SIG-M5 treated with dmso at 0.1 percent for 504 hours (cell line): ENCODE measurements at regions not wholly inside any gene's neighbourhood (a gene's known extent, or its start where the extent isn't known, plus 50 kb on each side); places are given as distances from the start of the nearest gene placed in this dataset.

Experiments
- DNase-seq: peaks from one replicate; lab custom pipeline; 2025; ENCODE audit not compliant: unreplicated experiment; lab: John Stamatoyannopoulos, UW

- no peak for DNase-seq
These were observed 793.7 kb upstream of the SLC10A2 start for GRCh38 chr13:103859952-103860351.

GRCh38 chr13:103852036-103852435 is 785.8 kb upstream of the SLC10A2 start:
- DNase-seq, result no peak

- no peak for DNase-seq
These were observed 778.3 kb upstream of the SLC10A2 start for GRCh38 chr13:103844471-103844870.

GRCh38 chr13:103839460-103839859 is 773.2 kb upstream of the SLC10A2 start:
- no peak for DNase-seq

- DNase-seq, result no peak
These were observed 768.8 kb upstream of the SLC10A2 start for GRCh38 chr13:103835052-103835451.

GRCh38 chr13:103833294-103833852 is 767.2 kb upstream of the SLC10A2 start:
- no peak for DNase-seq

- no peak for DNase-seq
These were observed 749.4 kb upstream of the SLC10A2 start for GRCh38 chr13:103815619-103816018.

GRCh38 chr13:103812971-103813370 is 746.8 kb upstream of the SLC10A2 start:
- DNase-seq, result no peak

GRCh38 chr13:103812558-103812957 is 746.3 kb upstream of the SLC10A2 start:
- no peak for DNase-seq

- no peak for DNase-seq
These were observed 743.8 kb upstream of the SLC10A2 start for GRCh38 chr13:103810026-103810425.

GRCh38 chr13:103805771-103806170 is 739.6 kb upstream of the SLC10A2 start:
- no peak for DNase-seq

- no peak for DNase-seq
These were observed 737.1 kb upstream of the SLC10A2 start for GRCh38 chr13:103803349-103803748.

- no peak for DNase-seq
These were observed 732.8 kb upstream of the SLC10A2 start for GRCh38 chr13:103799028-103799427.

- DNase-seq, result no peak
These were observed 729.8 kb upstream of the SLC10A2 start for GRCh38 chr13:103795892-103796478.

- no peak for DNase-seq
These were observed 728.3 kb upstream of the SLC10A2 start for GRCh38 chr13:103794526-103794925.

- DNase-seq, result no peak
These were observed 721.9 kb upstream of the SLC10A2 start for GRCh38 chr13:103788061-103788652.

- DNase-seq, result no peak
These were observed 706.4 kb upstream of the SLC10A2 start for GRCh38 chr13:103772576-103772975.

- no peak for DNase-seq
These were observed 696.3 kb upstream of the SLC10A2 start for GRCh38 chr13:103762523-103762922.

GRCh38 chr13:103759361-103759760 is 693.1 kb upstream of the SLC10A2 start:
- DNase-seq, result no peak

GRCh38 chr13:103758222-103758621 is 692.0 kb upstream of the SLC10A2 start:
- no peak for DNase-seq

GRCh38 chr13:103757361-103757760 is 691.1 kb upstream of the SLC10A2 start:
- DNase-seq, result no peak

- no peak for DNase-seq
These were observed 688.6 kb upstream of the SLC10A2 start for GRCh38 chr13:103754783-103755182.

- DNase-seq, result no peak
These were observed 668.6 kb upstream of the SLC10A2 start for GRCh38 chr13:103734837-103735236.
